ENCODE measurements at regions not wholly inside any gene's neighbourhood (a gene's known extent, or its start where the extent isn't known, plus 50 kb on each side); places are given as distances from the start of the nearest gene placed in this dataset.

DNA sequence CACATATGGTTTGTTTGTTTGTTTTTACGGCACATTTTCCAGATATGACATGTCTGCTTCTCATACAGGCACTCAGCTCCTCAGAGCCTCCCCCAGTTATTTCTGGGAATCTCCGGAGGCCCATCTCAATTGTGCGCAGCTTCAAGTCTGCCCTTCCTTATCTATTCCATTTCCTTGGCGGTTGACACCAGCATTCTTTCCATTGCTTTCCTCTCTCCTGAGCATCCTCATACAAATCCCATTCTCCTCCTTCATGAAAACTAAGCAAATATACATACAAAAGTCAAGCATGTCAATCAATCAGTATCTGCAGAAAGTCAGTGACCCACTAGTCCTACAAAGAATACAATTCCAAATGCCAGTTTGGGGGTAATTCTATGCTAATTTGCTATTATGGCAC lies 166.7 kb downstream of the SQOR start:
- 75% methylated on average over 4 of the region's 4 CpGs for WGBS (ENCODE audit: low lambda C conversion rate)
- Histone ChIP-seq H3K9me3 (ENCODE audit: low read length) (no peaks in the 10 kb centered on the region), H3K79me2 (ENCODE audit: insufficient read depth, low read length) (no peaks in the 10 kb centered on the region), H3K9ac (ENCODE audit: insufficient read depth, low read depth, low read length) (no peak overlapping the region), H2AFZ (ENCODE audit: low read length) (no peak overlapping the region), H3K4me3 (replicated peaks in 1 of 3; ENCODE audit: insufficient read depth in 1 of 3, low read depth in 2 of 3, low read length in 3 of 3) (no peak overlapping the region), H3K4me2 (ENCODE audit: low read depth, low read length) (no peak overlapping the region), H3K27ac (ENCODE audit: extremely low read length, insufficient read depth, low read length) (no peak overlapping the region), H4K20me1 (ENCODE audit: insufficient read depth, low read length) (no peaks in the 10 kb centered on the region), H3K27me3 (ENCODE audit: control insufficient read depth in 1 of 2, insufficient read depth in 2 of 2, low read length in 2 of 2) (no peaks in the 10 kb centered on the region), H3K36me3 (replicated peaks in 1 of 2; ENCODE audit: control insufficient read depth in 1 of 2, insufficient read depth in 2 of 2, low read length in 2 of 2) (no peaks in the 10 kb centered on the region), H3K4me1 (ENCODE audit: insufficient read depth, low read length) (peaks cover 26% of the 10 kb centered on the region)
- ChIA-PET POLR2A (no interaction called here), CTCF (ENCODE audit: low intra/inter-chr PET ratio, low total read pairs) (no interaction called here)
- no TSS peak for BruUV-seq (replicated peaks)
- no peak for DNase-seq (ENCODE audit: low spot score)
- in situ Hi-C loops (cut with HindIII; ENCODE audit: extremely low pct_ligation_motif_present, low pct_unique_long_range_greater_than_20kb) (no loop called here), intact Hi-C loops (cut with micrococcal nuclease; ENCODE audit: unreplicated experiment) (no loop called here)
- FAIRE-seq, result no peak
- no peak for TF ChIP-seq SETDB1 (CRISPR knock-in tag; IDR thresholded peaks at IDR 0.05; ENCODE audit: borderline replicate concordance)
- no peak for TF ChIP-seq SYNCRIP (IDR thresholded peaks at IDR 0.05; ENCODE audit: insufficient read depth, low read depth, low read length)
- TF ChIP-seq TCF7 (IDR thresholded peaks at IDR 0.05; ENCODE audit: low read depth), result no peak
- TF ChIP-seq ZNF747 (CRISPR knock-in tag; IDR thresholded peaks at IDR 0.05; ENCODE audit: borderline replicate concordance), result no peak
- TF ChIP-seq ZNF740 (CRISPR knock-in tag; IDR thresholded peaks at IDR 0.05), result no peak
- TF ChIP-seq, protein P1, sequence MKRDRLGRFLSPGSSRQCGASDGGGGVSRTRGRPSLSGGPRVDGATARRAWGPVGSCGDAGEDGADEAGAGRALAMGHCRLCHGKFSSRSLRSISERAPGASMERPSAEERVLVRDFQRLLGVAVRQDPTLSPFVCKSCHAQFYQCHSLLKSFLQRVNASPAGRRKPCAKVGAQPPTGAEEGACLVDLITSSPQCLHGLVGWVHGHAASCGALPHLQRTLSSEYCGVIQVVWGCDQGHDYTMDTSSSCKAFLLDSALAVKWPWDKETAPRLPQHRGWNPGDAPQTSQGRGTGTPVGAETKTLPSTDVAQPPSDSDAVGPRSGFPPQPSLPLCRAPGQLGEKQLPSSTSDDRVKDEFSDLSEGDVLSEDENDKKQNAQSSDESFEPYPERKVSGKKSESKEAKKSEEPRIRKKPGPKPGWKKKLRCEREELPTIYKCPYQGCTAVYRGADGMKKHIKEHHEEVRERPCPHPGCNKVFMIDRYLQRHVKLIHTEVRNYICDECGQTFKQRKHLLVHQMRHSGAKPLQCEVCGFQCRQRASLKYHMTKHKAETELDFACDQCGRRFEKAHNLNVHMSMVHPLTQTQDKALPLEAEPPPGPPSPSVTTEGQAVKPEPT (CRISPR knock-in tag; IDR thresholded peaks at IDR 0.05; ENCODE audit: low read depth), result no peak
- no peak for TF ChIP-seq ZNF367 (CRISPR knock-in tag; IDR thresholded peaks at IDR 0.05; ENCODE audit: borderline replicate concordance)
- TF ChIP-seq KLF13 (CRISPR knock-in tag; IDR thresholded peaks at IDR 0.05), result no peak
- TF ChIP-seq, protein P2, sequence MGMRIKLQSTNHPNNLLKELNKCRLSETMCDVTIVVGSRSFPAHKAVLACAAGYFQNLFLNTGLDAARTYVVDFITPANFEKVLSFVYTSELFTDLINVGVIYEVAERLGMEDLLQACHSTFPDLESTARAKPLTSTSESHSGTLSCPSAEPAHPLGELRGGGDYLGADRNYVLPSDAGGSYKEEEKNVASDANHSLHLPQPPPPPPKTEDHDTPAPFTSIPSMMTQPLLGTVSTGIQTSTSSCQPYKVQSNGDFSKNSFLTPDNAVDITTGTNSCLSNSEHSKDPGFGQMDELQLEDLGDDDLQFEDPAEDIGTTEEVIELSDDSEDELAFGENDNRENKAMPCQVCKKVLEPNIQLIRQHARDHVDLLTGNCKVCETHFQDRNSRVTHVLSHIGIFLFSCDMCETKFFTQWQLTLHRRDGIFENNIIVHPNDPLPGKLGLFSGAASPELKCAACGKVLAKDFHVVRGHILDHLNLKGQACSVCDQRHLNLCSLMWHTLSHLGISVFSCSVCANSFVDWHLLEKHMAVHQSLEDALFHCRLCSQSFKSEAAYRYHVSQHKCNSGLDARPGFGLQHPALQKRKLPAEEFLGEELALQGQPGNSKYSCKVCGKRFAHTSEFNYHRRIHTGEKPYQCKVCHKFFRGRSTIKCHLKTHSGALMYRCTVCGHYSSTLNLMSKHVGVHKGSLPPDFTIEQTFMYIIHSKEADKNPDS (CRISPR knock-in tag; IDR thresholded peaks at IDR 0.05), result no peak
- TF ChIP-seq U2AF1 (optimal IDR thresholded peaks at IDR 0.05; ENCODE audit: low read depth, low read length), result no peak
- no peak for TF ChIP-seq TMF1 (CRISPR knock-in tag; IDR thresholded peaks at IDR 0.05; ENCODE audit: low read depth)
- no peak for TF ChIP-seq ZUFSP (CRISPR knock-in tag; IDR thresholded peaks at IDR 0.05; ENCODE audit: borderline replicate concordance)
- no peak for TF ChIP-seq POLR2A (IDR thresholded peaks at IDR 0.05; ENCODE audit: insufficient read depth in 1 of 2, low read depth in 2 of 2, low read length in 2 of 2)
- TF ChIP-seq UBTF (CRISPR knock-in tag; IDR thresholded peaks at IDR 0.05), result no peak
- no peak for TF ChIP-seq NPAS2 (CRISPR knock-in tag; IDR thresholded peaks at IDR 0.05; ENCODE audit: borderline replicate concordance)
- no peak for TF ChIP-seq TGIF2 (CRISPR knock-in tag; IDR thresholded peaks at IDR 0.05)
- no peak for TF ChIP-seq SIX4 (CRISPR knock-in tag; IDR thresholded peaks at IDR 0.05)
- TF ChIP-seq MBD4 (IDR thresholded peaks at IDR 0.05; ENCODE audit: borderline replicate concordance, low read length), result no peak
- ATAC-seq, result no peak
